GM19438 (cell line): ENCODE measurements at regions not wholly inside any gene's neighbourhood (a gene's known extent, or its start where the extent isn't known, plus 50 kb on each side); places are given as distances from the start of the nearest gene placed in this dataset.
A peak's percentile ranks its signal among the peaks of the same experiment; 100 is the strongest.
"Not testable (repeated sequence)": the region's sequence is repeated elsewhere in the genome, so short reads cannot be mapped to it uniquely, and the experiment has no call there.

Experiments used
- ATAC-seq: cut with Tn5 transposase; IDR thresholded peaks from one replicate; pipeline ENCODE4 v1.9.1; 2021; ENCODE audit warnings: low read depth; ENCODE audit not compliant: unreplicated experiment

GRCh38 chr1:177650947-177651346 lies 318.9 kb downstream of the SEC16B start:
- peak; percentile 52 for ATAC-seq

- no peak for ATAC-seq
Observed at GRCh38 chr1:177648731-177649265, 321.1 kb downstream of the SEC16B start.

- ATAC-seq, result no peak
Observed at GRCh38 chr1:177648138-177648537, 321.7 kb downstream of the SEC16B start.

- ATAC-seq, result peak; percentile 43
Observed at GRCh38 chr1:177646757-177647730, 322.8 kb downstream of the SEC16B start.

- no peak for ATAC-seq
Observed at GRCh38 chr1:177645491-177646190, 324.2 kb downstream of the SEC16B start.

GRCh38 chr1:177640687-177641086 lies 329.2 kb downstream of the SEC16B start:
- ATAC-seq, result no peak

- not testable (repeated sequence) for ATAC-seq
Observed at GRCh38 chr1:177634151-177634550, 335.7 kb downstream of the SEC16B start.

GRCh38 chr1:177632923-177633615 lies 336.8 kb downstream of the SEC16B start:
- no peak for ATAC-seq

GRCh38 chr1:177631770-177632169 lies 338.1 kb downstream of the SEC16B start:
- no peak for ATAC-seq

- no peak for ATAC-seq
Observed at GRCh38 chr1:177629526-177629925, 340.3 kb downstream of the SEC16B start.

- no peak for ATAC-seq
Observed at GRCh38 chr1:177627148-177627910, 342.5 kb downstream of the SEC16B start.

- ATAC-seq, result no peak
Observed at GRCh38 chr1:177620636-177621190, 349.1 kb downstream of the SEC16B start.

GRCh38 chr1:177615251-177615650 lies 354.6 kb downstream of the SEC16B start:
- ATAC-seq, result no peak

GRCh38 chr1:177611402-177611801 lies 358.5 kb downstream of the SEC16B start:
- ATAC-seq, result no peak

- ATAC-seq, result no peak
Observed at GRCh38 chr1:177609953-177610352, 359.9 kb downstream of the SEC16B start.

- ATAC-seq, result no peak
Observed at GRCh38 chr1:177600936-177601335, 368.9 kb downstream of the SEC16B start.

- no peak for ATAC-seq
Observed at GRCh38 chr1:177600321-177600720, 369.5 kb downstream of the SEC16B start.

GRCh38 chr1:177597393-177597792 lies 372.5 kb downstream of the SEC16B start:
- ATAC-seq, result no peak

GRCh38 chr1:177596485-177596884 lies 373.4 kb downstream of the SEC16B start:
- ATAC-seq, result no peak

GRCh38 chr1:177593105-177593504 lies 376.8 kb downstream of the SEC16B start:
- no peak for ATAC-seq
